ENCODE measurements at regions not wholly inside any gene's neighbourhood (a gene's known extent, or its start where the extent isn't known, plus 50 kb on each side); places are given as distances from the start of the nearest gene placed in this dataset.

DNA sequence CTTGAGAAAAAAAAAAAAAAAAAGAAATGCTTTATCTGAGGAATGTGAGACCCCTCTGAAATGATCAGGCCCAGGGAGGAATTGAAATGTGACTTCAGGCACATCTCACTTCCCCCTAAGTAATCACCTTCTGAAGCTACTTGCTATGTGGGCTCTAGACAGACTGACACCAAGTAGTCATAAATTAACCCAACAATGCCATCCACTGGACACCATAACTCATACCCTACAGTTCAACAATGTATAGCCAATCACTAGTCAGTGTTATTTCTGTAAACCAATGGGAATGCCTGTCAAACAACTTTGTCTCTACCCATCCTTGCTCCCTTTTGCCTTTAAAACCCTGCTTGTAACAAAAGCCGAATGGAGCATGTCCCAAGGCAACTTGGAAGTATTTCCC lies 182.7 kb upstream of the TMPO start (continued):
- TF ChIP-seq, protein P1, sequence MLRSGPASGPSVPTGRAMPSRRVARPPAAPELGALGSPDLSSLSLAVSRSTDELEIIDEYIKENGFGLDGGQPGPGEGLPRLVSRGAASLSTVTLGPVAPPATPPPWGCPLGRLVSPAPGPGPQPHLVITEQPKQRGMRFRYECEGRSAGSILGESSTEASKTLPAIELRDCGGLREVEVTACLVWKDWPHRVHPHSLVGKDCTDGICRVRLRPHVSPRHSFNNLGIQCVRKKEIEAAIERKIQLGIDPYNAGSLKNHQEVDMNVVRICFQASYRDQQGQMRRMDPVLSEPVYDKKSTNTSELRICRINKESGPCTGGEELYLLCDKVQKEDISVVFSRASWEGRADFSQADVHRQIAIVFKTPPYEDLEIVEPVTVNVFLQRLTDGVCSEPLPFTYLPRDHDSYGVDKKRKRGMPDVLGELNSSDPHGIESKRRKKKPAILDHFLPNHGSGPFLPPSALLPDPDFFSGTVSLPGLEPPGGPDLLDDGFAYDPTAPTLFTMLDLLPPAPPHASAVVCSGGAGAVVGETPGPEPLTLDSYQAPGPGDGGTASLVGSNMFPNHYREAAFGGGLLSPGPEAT (IDR thresholded peaks at IDR 0.05; ENCODE audit: low read depth) = no peak
- TF ChIP-seq, protein P2, sequence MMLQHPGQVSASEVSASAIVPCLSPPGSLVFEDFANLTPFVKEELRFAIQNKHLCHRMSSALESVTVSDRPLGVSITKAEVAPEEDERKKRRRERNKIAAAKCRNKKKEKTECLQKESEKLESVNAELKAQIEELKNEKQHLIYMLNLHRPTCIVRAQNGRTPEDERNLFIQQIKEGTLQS (IDR thresholded peaks at IDR 0.05; ENCODE audit: borderline replicate concordance, extremely low read depth, low read depth, low read length) = no peak
- TF ChIP-seq NFYB (IDR thresholded peaks at IDR 0.05; ENCODE audit: insufficient read depth, low read depth, low read length) = peak; percentile 57; the same call in 1 of the 2 replicates
- no peak for TF ChIP-seq EGR1 (IDR thresholded peaks at IDR 0.05; ENCODE audit: borderline replicate concordance in 1 of 2, low read depth in 2 of 2, low read length in 2 of 2)
- peak in 1 of 2 experiments; percentile 8; a peak in 1 of 4 replicates for TF ChIP-seq EP300 (IDR thresholded peaks at IDR 0.05; ENCODE audit: borderline replicate concordance in 1 of 2, control insufficient read depth in 1 of 2, low read depth in 2 of 2, low read length in 2 of 2)
- TF ChIP-seq, protein P3, sequence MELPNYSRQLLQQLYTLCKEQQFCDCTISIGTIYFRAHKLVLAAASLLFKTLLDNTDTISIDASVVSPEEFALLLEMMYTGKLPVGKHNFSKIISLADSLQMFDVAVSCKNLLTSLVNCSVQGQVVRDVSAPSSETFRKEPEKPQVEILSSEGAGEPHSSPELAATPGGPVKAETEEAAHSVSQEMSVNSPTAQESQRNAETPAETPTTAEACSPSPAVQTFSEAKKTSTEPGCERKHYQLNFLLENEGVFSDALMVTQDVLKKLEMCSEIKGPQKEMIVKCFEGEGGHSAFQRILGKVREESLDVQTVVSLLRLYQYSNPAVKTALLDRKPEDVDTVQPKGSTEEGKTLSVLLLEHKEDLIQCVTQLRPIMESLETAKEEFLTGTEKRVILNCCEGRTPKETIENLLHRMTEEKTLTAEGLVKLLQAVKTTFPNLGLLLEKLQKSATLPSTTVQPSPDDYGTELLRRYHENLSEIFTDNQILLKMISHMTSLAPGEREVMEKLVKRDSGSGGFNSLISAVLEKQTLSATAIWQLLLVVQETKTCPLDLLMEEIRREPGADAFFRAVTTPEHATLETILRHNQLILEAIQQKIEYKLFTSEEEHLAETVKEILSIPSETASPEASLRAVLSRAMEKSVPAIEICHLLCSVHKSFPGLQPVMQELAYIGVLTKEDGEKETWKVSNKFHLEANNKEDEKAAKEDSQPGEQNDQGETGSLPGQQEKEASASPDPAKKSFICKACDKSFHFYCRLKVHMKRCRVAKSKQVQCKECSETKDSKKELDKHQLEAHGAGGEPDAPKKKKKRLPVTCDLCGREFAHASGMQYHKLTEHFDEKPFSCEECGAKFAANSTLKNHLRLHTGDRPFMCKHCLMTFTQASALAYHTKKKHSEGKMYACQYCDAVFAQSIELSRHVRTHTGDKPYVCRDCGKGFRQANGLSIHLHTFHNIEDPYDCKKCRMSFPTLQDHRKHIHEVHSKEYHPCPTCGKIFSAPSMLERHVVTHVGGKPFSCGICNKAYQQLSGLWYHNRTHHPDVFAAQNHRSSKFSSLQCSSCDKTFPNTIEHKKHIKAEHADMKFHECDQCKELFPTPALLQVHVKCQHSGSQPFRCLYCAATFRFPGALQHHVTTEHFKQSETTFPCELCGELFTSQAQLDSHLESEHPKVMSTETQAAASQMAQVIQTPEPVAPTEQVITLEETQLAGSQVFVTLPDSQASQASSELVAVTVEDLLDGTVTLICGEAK (IDR thresholded peaks at IDR 0.05; ENCODE audit: borderline replicate concordance) = no peak
- no peak for TF ChIP-seq FOXM1 (IDR thresholded peaks at IDR 0.05; ENCODE audit: low read depth, low read length)
- TF ChIP-seq BMI1 (IDR thresholded peaks at IDR 0.05; ENCODE audit: borderline replicate concordance) = no peak
- TF ChIP-seq, protein P4, sequence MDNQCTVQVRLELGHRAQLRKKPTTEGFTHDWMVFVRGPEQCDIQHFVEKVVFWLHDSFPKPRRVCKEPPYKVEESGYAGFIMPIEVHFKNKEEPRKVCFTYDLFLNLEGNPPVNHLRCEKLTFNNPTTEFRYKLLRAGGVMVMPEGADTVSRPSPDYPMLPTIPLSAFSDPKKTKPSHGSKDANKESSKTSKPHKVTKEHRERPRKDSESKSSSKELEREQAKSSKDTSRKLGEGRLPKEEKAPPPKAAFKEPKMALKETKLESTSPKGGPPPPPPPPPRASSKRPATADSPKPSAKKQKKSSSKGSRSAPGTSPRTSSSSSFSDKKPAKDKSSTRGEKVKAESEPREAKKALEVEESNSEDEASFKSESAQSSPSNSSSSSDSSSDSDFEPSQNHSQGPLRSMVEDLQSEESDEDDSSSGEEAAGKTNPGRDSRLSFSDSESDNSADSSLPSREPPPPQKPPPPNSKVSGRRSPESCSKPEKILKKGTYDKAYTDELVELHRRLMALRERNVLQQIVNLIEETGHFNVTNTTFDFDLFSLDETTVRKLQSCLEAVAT (IDR thresholded peaks at IDR 0.05) = no peak
- no peak for TF ChIP-seq ZSCAN29 (IDR thresholded peaks at IDR 0.05)
- no peak for TF ChIP-seq LARP7 (IDR thresholded peaks at IDR 0.05)
- no peak for TF ChIP-seq ETV6 (conservative IDR thresholded peaks at IDR 0.05 in 1 of 2, IDR thresholded peaks at IDR 0.05 in 1 of 2; ENCODE audit: borderline replicate concordance in 1 of 2, low read depth in 1 of 2)
- TF ChIP-seq RBBP5 (conservative IDR thresholded peaks at IDR 0.05) = no peak
- no peak for TF ChIP-seq MEF2A (IDR thresholded peaks at IDR 0.05; ENCODE audit: insufficient read depth, low read depth, low read length)
- TF ChIP-seq MXI1 (IDR thresholded peaks at IDR 0.05; ENCODE audit: low read depth, low read length) = no peak
- TF ChIP-seq RAD21 (IDR thresholded peaks at IDR 0.05; ENCODE audit: insufficient read depth, low read depth, low read length) = no peak
- TF ChIP-seq IRF3 (IDR thresholded peaks at IDR 0.05) = no peak
- no peak for TF ChIP-seq NFXL1 (IDR thresholded peaks at IDR 0.05; ENCODE audit: borderline replicate concordance)
- no peak for TF ChIP-seq ZBTB33 (IDR thresholded peaks at IDR 0.05)
